GM18909 (cell line): ENCODE measurements at regions not wholly inside any gene's neighbourhood (a gene's known extent, or its start where the extent isn't known, plus 50 kb on each side); places are given as distances from the start of the nearest gene placed in this dataset.

ENCODE experiments used
- ATAC-seq: cut with Tn5 transposase; IDR thresholded peaks from one replicate; pipeline ENCODE4 v1.9.1; 2021; ENCODE audit warnings: mild to moderate bottlenecking; ENCODE audit not compliant: unreplicated experiment, poor library complexity

DNA sequence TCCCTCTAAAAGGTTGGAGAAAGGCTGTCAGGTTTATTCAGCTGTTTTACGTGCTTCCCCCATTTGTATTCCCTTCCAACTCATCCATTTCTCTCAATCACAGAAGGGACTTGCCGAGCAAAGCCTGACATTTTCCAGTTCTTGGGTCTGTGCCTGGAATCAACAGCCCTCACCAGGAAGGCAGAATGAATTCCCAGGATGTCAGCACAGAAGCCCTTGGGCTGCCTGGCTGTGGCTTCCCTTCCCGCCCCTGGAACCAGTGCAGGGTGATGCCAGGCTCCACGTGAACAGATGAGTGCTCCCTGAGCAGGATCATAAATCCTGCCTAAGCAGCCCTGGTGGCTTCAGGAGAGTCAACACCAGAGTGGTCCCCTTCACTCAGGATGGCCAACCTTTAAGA, 86.1 kb upstream of the CD83 start:
- no peak for ATAC-seq

DNA sequence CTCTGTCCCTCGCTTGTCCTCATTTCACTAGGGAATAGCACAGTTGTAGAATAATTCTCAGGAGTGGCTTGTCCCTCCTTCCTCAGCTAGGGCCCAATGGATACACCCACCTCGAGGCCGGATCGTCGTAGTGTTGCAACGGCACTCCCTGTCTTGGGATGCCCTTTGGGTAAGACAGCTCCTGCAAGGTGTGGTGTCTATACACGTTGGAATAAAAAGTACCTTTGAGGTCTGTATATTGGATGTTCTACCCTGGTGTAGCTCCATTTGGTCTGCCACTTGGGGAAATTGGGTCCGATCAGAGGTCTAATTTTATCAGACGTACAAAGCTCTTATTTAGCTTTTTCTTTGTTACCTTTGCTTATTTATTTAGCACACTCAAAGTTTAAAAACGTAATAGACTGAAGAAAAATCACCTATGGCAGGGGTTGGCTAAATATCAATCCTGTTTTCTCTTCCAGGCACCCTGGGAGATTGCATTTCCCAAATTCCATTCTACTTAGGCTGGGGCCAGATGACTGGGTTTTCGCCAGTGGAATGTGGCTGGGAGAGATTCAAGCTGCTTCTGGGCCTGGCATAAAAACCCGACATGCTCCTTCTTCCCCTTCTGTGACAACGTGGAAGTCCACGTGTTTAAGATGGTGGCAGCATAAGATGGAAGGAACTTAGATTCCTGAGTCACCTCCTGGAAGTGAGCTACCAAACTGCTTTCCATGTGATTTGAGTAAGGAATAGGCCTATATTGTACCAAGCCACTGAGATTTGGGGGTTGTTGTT, 82.3 kb upstream of the CD83 start:
- ATAC-seq: no peak

DNA sequence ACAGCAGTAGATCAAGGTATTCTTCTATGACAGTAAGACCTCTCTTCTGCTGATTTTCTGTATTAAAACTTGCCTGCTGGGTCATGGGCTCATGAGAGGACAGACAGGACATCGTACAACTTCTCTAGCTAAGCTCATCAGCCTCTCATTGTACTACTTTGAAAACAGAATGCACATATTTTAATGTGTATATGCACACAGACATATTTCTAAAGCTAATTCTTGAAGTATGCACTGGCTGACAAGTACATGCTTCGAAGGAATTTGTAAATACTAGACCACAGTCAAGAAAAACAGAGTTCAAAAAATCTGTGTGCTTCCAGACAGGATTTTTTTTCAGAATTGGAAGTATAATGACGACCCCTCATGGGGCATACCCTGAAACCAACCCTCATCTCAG, 81.7 kb upstream of the CD83 start:
- no peak for ATAC-seq

DNA sequence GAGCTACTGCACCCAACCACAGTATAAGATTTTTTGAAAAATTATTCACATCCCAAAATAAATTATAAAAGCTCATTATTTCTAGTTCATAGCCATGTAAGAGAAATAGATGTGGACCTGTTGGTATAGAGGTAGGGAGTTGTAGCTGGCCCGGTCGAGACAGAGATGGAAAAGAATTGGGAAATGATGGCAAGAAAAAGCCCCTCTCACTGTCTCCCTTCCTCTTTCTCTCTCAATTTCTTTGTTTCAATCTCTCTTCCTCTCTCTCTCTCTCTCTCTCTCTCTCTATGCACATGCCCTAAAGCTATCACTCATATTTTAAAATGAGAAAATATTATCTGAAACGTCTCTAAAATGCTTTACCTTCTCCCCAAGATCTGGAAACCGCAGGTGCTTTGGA, 80.7 kb upstream of the CD83 start:
- no peak for ATAC-seq

DNA sequence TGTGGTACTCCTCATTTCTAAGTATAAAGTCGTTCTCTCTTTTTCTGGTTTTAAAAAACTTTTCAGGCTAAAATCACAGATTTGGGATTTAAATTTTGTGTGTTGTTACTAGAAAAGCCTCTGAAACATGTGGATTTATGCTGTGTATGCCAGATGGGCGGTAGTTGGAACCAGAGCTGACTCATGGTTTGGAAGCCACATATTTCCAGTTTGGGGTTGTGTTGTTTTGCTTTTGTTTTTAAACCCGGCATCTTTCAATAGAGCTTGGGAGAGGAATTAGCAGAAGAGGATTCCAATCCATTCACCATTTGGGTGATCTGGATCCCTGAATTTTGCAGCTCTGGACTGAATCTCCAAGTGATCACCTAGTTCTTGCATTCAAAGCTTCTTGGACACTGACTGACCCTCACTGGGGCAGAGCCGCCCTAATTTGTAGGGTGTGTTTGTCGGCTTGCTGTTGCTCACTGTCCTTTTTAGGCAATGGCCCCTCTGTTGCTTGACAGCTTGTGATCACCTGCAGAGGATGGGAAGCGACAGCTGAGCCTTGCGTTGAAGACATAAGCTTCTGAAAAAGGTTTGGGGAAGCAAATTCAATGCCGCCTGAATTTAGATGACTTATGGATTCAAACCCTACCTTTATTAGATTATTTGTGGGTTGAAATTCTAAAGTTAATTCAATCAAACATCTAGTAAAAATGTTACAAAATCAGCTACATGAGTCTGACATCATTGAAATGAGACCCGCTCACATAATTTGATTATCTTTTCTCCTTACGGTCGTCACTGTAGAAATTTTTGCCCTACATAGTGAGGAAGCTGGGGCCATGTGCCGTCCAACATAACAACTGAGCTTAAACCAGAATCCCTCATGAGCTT, 79.9 kb upstream of the CD83 start:
- no peak for ATAC-seq

DNA sequence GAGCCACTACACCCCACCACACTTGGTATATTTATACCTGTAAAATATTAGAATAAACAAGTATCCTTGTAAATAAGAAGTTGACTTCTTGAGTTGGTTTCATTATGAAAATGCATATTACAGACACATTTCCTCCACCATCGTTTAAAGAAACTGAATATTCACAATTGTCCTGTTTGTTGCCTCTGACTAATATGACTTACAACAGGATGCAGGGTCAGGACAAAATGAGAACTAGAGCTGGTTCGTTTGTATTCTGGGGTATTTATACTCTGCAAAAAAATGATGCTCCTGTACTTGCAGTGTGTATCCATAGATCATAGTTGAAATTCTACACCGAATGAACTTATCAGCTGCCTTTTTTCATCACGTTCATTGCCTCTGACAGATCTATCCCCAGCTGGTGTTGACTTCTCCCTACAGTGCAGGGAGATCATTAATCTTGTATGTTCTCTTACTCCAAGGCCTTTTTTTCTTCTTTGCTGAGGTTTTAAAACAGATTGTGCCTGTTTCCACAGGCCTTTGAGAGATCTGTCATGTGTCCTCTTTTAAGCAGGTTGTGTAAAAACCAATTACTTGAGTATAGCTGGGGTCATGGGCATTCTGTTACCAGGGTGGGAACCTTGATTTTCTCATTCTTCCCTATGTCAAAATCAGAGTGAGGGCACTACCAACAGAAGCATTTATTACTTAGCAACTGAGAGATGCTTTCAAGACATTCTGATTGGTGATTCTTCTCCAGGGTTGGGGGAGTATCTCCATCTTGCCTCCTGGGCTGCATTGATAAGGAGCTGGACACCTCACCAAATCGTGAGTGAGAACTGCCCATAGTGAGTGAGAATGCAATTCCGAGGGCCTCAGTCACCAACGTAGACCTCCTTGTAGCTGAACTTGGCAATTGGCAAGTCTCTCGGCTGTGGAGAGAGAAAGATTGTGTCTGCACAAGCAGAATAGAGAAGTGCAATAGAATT, 78.8 kb upstream of the CD83 start:
- no peak for ATAC-seq

DNA sequence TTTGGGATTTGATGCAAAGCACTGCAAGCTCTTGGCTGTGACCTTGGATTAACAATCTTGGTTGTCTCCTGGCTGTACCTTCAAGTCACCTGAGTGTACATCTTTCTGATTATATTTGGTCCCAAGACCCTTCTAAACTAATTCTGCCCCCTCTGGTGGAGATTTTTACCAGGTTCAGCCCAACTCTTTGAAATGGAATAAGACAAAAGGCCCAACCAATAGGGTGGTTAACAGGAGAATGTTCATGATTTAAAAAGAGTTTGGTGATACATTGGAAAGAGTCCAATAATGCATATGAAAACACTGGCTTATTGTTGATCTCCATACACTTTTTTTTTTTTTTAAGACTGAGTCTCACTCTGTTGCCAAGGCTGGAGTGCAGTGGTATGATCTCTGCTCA, 77.5 kb upstream of the CD83 start:
- ATAC-seq: no peak

DNA sequence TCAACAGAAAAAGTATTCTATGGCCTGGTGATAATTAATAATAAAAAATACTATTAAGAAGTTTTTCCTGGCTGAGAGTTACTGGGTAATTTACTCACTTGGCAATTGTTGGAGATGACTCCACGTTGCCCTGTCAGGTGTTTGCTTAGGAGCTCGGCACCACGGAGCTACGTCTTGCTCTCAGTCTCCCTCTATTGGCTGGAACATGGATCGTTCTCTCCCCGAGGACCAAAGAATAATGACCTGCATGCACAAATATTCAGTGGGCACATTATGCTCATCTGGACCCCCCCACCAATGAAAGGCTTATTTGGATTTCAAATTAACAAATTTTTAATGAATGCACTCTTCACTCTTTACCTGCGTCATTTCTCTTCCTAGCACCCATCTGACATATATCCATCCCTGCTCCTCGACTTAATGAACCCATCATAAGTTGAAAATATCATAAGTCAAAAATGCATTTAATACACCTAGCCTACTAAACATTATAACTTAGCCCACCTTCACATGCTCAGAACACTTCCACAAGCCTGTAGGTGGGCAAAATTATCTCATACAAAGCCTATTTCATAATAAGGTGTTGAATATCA, 71.0 kb upstream of the CD83 start:
- ATAC-seq: peak; percentile 48

DNA sequence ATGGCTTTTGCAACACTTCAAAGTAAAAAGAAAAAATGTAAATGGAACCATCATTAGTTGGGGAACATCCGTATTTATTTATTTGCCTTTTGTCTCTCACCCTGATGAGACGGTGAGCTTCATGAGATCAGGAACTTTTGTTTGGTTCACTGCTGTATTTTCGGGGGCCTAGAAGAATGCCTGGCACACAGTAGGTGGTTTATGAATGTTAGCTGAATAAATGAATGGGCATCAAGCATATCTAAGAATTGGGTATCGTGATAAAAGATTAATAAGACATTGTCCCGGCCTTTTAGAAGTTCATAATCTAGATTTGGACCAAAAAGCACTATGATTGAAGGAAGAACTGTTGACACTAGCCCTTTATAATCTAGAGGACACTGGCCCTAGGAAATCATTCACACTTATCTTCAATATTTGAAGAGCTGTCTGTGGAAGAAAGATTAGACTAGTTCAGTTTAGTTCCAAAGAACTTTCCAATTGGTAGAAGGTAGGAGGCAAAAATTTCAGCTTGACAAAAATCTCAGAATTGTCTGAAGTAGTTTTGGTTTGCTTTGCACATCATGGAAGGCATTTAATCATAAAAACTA, 70.3 kb upstream of the CD83 start:
- no peak for ATAC-seq

DNA sequence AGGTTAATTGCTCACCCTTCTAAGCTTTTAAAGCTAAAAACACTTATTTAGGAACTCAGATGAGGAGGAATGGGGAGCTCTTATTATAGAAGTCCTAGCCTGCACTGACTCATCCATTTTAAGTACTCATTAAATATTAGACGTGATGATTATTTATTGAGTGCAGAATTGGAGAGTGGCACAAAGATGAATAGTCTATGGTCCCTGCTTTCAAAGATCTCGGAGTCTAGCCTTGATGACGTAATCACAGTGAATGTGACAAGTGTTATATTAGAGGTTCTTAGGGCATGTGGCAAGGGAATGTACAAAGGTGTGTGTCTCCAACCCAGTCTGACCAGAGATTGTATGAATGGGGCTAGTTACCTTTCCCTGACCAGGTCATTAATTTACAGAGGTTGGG, 68.7 kb upstream of the CD83 start:
- ATAC-seq: no peak

DNA sequence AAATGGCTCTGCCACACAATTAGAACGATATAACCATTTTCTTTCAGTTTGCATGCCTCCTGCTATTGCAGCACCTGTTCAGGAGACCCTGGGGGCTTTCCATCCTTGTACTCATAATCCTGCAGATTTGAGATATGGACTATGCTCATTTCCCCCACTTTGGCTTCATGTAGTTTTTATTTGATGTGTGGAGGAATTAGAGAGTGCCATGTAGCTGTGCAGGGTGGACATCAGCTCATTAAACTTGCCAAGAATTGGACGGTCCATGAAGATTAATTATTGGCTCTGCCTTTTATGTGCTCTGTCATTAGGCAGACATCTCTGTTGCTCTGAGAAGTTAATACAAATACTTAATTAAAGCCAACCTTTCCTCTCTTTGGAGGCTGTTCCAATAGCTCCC, 66.2 kb upstream of the CD83 start:
- no peak for ATAC-seq

DNA sequence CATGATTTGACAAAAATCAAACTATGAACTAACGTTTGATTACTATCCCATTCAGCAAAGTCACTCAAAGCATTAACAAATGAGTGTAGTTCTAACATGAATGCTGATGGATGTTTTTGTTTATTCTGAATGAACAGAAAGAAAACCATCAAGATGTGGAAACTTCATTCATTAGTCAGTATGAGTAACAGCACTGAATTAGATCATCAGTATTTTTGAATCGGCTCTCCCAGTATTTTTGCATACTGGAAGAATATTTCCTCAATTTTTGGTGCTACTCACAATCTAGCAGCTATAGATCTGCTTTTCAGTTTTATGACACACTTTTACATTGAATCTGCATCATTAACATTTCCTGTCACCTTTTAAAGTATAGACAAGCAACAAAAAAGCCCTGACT, 63.8 kb upstream of the CD83 start:
- no peak for ATAC-seq

DNA sequence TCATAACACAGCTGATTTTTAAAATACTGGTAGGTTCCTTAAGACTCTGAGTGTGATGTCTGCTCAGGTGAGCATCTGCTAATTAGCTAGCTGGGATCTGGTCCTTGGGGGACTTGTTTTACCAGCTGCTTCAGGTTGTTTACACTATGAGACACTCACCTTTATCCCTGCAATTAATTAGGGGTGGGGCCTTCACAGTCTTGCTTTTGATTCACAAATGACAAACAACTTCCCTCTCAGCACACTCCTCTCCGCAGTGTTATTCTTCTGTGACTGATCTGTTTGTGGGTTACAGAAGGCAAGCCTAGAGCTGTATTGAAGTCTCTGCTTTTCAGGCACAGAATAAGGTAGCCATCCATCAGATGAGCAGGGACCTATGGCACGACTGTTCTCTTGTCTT, 62.0 kb upstream of the CD83 start:
- ATAC-seq: no peak

DNA sequence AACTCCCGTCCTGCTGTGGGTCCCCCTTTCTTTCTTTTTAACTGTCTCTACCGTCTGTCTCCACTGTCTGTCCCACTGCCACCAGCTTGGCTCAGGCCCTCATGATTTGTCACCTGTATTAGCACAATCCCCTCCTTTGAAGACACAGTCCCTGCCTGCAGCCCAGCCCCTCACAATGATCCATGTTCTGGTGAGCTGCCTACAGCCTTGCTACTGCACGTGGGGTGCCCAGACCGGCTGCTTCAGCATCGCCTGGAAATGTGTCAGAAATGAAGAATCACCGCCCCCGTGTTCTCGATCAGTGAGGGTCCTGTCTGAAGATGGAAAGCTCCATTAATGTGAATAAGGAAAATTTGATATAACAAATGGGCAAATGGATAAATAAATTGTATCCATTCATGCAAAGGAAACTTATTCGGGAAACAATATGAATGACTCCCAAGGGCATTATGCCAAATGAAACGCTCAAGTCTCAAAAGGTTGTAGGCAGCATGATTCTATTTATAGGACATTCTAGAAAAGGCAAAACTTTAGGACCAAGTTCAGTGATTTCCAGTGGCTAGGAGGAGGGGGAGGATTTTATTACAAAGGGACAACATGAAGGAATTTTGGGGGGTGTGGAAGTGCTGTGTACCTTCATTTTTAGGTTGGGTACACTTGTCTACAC, 59.4 kb upstream of the CD83 start:
- no peak for ATAC-seq

DNA sequence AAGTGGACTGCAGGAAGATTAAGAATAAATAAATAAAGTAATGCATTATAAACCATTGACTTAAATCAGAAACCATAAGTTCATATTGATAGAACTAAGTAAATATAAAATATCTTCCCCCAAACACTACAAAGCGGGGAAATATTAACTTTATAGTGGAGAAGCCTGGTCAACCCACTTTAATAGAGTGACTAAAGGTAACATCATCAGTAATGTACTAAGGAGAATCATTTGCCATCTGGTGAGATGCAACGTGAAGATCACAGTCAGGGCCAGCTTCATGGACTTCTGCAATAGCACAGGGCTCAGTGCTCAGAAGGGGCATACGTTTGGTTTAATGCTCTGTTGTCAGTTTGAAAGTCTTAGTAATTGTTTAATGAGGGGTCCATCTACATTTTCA, 58.8 kb upstream of the CD83 start:
- ATAC-seq: no peak

DNA sequence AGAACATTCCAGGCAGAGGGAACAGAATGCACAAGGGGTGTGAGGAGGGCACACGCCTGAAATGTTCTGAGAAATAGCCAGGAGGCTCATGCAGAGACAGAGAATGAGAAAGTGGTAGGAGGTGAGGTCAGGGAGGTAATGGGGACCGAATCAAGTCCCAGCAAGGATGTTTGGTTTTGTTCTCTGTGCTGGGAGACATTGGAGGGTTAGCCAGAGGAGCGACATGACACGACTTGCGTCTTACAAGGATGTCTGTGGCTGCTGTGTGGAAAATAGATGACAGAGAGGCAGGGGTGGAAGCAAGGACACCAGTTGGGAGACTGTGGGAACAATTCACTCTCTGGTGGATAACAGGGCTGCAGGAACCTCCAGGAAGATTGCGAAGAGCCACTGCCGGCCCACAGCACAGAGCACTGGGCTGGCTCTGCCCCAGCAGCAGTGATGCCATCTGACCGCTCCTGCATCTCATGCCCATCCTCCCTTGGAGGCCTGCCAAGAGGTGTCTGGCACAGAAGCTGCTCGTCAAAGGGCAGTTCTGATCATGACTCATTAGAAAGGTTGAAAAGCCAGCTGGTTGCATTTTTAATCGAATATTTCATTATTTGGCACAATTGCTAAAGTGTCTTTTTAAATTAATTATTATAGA, 57.7 kb upstream of the CD83 start:
- ATAC-seq: no peak

DNA sequence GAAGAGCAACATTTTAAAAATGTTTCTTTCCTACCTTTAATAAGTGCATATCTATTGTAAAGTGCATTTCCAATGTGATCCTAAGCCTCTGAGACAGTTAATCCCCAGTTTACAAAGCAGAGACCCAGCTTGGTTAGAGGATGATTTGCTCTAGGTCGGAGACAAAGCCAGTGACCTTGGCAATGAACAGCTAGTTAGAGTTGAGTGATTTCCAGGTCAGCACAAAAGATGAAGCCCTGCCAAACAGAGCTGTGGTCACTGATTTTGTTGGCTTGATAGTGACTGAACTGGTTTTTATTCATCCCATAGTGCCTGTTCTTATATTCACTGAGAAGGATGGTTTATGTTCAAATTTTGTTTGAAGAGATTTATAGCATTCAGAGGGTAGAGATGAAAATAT, 56.6 kb upstream of the CD83 start:
- ATAC-seq: no peak

DNA sequence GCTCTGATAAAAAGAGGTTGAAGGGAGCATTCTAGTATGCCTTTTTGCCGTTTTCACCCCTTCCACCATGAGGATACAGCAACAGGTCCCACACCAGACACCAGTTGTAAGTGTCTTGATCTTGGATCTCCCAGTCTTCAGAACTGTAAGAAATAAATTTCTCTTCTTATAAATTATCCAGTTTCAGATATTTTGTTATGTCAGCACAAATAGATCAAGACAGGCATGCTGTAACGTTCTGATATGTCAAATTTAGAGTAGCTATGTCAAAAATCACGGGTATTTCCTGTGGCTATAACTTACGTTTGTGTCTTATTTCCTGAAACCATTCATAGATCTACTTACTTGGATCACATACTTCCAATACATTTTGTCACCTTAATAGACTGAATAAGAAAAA, 55.9 kb upstream of the CD83 start:
- ATAC-seq: no peak
